ENCODE measurements at regions not wholly inside any gene's neighbourhood (a gene's known extent, or its start where the extent isn't known, plus 50 kb on each side); places are given as distances from the start of the nearest gene placed in this dataset.

GRCh38 chr7:84651876-84652275 lies 457.3 kb upstream of the SEMA3A start:
- TF ChIP-seq CTCF (IDR thresholded peaks at IDR 0.05; ENCODE audit: low read length) = no peak
- TF ChIP-seq EZH2 (optimal IDR thresholded peaks at IDR 0.05; ENCODE audit: low read depth, low read length) = no peak

All from MM.1S (cell line).